NCI-H446 treated with DMSO at 0.1 percent for 48 hours (cell line): ENCODE measurements at regions not wholly inside any gene's neighbourhood (a gene's known extent, or its start where the extent isn't known, plus 50 kb on each side); places are given as distances from the start of the nearest gene placed in this dataset.
"Not testable (repeated sequence)": the region's sequence is repeated elsewhere in the genome, so short reads cannot be mapped to it uniquely, and the experiment has no call there.

Source experiments
- DNase-seq: peaks from one replicate; lab custom pipeline; 2025; lab: John Stamatoyannopoulos, UW

GRCh38 chr11:93032580-93032979 is 63.1 kb downstream of the MTNR1B start:
- DNase-seq = peak; percentile 71

DNA sequence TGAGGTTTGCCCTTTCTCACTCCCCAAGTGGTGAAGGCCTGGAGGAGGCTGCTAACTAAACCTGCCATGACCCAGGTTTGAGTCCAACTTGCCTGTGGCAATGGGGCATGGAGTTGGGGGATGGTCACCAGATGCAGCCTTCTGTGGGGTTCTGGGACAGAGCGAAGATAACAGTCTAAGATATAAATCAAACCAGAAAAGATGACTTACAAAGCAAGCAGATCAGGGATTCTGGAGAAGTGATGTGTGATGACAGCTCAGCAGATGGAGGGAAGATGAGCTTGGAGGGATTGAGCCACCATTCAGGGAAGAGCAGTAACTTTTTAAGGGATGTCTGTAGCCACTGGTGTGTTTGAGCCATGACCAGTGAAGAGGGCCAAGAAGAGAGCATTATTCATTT is 63.6 kb downstream of the MTNR1B start:
- DNase-seq = peak; percentile 57

- no peak for DNase-seq
Measured at GRCh38 chr11:93034031-93034722, 64.7 kb downstream of the MTNR1B start.

DNA sequence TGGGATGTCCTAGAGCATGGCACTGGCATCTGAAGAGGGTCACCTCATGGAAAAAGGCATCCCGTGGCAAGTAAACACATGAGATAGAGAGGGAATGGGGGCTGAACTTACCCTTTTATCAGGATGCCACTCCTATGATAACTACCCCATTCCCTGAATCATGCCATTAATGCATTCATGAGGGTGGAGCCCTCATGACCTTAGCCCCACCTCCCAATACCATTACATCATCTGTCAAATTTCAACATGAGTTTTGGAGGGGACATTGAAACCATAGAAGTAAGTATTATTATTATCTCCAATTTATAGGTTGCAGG is 65.2 kb downstream of the MTNR1B start:
- no peak for DNase-seq

DNA sequence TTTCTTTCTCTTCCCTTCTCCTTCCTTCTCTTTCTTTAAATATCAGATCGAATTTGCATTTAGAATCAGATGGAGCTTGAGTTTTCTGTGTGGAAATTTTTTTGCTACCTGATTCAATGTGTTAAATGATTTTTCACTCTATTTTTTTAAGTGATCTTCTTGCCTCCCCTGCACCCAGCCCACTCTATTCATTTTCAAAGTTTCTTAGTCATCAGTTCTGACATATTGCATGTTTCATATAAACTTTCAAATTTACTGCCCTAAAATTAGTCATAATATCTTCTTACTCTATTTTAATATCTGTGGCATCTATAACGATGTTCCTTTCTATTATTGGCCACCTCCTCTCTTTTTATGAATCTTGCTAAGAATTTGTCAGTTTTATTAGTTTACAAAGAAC is 69.1 kb downstream of the MTNR1B start:
- DNase-seq = no peak

DNA sequence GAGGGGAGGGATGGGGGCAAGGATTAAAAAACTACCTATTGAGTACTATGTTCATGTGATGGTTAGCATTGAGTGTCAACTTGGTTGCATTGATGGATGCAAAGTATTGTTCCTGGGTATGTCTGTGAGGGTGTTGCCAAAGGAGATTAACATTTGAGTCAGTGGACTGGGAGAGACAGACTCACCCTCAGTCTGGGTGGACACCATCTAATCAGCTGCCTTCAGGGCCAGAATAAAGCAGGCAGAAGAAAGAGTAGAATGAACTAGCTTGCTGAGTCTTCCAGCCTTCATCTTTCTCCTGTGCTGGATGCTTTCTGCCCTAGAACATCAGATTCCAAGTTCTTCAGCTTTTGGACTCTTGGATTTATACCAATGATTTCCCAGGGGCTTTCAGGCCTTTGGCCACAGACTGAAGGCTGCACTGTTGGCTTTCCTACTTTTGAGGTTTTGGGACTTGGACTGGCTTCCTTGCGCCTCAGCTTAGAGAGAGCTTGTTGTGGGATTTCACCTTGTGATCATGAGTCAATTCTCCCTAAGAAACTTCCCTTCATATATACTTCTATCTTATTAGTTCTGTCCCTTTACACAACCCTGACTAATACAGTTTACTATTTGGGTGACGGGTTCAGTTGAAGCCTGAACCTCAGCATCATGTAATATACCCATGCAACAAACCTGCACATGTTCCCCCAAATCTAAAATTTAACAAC is 70.2 kb downstream of the MTNR1B start:
- DNase-seq = no peak

DNA sequence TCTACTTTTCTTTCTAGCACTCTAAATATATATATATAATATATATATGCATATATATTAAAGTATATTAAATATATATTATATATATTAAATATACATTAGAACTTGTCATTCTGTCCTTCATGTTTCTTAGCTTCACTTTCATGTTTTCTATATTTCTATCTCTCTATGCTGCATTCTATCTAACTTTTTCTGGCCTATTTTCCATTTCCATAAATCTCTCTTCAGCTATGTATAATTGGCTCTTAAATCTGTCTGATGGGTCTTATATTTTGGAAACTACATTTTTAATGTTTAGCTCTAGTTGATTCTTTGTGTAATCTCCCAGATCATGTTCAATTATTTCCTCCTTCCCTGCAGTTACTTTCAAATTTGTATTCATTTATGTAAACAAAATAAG is 72.2 kb downstream of the MTNR1B start:
- no peak for DNase-seq

DNA sequence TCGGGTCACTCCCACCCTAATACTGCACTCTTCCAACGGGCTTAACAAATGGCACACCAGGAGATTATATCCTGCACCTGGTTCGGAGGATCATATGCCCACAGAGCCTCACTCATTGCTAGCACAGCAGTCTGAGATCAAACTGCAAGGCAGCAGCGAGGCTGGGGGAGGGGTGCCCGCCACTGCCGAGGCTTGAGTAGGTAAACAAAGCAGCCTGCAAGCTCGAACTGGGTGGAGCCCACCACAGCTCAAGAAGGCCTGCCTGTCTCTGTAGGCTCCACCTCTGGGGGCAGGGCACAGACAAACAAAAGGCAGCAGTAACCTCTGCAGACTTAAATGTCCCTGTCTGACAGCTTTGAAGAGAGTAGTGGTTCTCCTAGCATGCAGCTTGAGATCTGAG is 73.7 kb downstream of the MTNR1B start:
- not testable (repeated sequence) for DNase-seq

DNA sequence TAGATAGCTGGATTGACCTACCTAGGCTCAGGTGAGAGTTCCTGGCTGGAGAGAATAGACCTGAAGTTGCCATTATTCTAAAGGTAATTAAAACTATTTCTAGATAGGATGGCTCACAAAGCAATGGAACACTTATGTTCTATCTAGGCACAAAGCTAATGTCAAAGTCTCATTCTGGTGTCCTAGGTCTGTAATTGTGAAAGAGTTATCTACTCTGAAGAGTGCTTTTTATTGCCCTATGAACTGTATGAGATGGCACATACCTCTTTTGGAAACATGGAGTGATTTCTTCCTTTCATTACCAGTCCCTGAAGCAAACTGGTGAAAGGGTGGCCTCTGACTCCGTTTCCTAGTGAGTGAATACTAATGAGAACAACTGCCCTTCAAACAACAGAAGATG is 80.3 kb downstream of the MTNR1B start:
- DNase-seq = no peak

GRCh38 chr11:93051186-93051585 is 81.7 kb downstream of the MTNR1B start:
- no peak for DNase-seq

- no peak for DNase-seq
Measured at GRCh38 chr11:93053864-93054263, 84.4 kb downstream of the MTNR1B start.

DNA sequence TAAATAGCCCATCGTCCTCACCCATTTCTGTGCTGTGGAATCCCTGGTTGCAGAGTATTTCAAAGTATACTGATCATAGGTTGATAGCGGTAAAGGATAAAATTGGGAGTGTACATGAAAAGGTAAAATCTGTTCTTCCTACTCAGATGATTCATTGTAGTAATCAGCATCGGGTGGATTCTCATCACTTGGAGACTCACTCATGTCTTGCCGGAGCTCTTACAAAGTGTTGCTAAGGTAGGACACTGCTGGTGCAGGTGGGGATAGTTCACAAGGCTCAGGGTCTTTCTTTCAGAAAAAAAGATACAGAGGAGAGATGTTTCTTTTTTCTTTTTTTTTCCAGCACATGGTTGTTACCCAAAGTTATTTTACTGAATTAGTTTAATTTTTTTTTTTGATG is 84.8 kb downstream of the MTNR1B start:
- no peak for DNase-seq

DNA sequence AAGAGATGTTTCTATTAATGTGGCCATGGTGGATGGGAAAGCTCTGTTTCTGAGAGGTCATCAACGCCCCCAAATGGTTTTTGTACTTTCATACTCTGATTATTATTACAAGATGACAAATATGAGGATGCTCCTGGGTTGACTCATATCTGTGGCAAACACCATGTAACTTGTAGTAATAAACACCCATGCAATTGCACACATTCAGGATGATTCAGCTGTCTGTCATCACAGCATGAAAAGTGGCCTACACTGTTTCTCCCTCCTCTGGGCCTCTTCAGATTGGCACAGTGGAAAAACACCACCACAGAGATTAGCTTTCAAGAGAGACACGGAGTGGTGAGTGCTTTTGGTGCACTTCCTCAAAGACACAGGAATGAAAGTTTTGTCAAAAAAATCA is 85.4 kb downstream of the MTNR1B start:
- peak; percentile 65 for DNase-seq

DNA sequence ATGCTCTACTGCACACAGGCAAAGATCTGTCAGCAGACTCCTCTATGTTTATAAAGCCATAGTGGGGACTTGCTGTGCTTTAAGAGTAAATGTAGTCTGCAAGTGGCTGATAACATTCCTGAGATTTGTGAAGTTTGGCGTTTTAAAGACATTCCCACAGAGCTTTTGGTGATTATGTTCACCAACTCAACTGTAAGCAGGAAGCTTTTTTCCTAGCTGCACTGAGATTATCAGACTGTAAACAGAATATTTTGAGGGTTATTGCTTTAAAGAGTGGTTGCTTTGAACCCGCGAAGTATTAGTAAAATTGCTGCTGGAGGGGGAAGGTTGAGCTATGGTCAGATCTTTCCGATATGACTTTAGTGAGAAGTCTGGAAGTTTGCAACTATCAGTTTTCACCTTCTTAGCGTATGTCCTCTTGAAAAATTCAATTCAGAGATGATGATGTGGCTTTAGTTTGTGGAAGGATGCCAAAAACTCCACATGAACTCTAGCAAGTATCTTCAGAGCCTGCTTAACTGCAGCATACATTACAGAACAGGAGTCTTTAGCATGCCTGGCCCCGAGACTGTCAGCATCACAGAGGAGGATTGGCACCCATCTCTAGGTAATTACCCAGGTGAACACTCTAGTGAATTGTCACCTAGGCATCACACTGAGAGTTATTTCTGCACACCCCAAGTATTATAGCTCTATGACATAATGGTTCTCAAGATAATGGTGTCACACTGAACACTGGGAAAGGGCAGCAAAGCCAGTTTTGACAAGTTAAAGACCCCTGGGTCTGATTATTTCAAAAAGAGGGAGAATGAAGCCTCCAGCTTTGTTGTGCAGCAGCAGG is 89.9 kb downstream of the MTNR1B start:
- peak; percentile 32 for DNase-seq

DNA sequence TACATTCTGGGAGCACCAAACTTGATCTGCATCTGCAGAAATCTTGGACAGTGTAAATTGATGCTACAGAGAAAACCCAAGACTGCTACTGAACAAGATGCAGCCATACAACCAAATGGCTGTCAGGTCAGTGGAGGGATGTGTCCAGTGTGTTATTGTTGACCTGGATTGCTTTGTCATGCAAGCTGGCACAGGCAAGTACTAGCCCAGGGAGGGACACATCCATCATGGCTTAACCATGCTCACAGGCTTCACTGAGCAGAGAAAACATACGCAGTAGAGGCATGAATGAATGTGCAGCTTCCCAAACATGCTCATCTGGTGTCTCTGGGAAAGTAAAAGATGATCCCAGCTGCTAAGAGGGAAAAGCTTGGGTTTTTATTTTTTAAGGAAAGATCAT is 93.6 kb downstream of the MTNR1B start:
- no peak for DNase-seq

- not testable (repeated sequence) for DNase-seq
Measured at GRCh38 chr11:93065074-93065674, 95.7 kb downstream of the MTNR1B start.

DNA sequence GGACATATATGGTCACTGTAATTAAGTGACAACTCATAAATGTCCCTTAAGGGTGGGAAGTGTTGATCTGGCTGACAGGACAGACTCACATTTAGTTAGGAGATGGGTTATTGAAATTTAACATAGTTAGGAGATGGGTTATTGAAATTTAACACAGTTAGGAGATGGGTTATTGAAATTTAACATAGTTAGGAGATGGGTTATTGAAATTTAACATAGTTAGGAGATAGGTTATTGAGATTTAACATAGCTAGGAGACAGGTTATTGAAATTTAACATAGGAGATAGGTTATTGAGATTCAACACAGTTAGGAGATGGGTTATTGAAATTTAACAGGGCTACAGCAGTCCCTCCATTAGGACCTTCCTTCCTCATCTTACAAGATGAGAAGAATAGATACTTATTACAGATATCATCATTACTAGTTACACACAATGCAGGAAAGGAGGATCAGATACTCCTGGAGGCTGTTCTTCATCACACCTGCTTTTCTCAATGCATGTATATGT is 98.5 kb downstream of the MTNR1B start:
- DNase-seq = no peak

DNA sequence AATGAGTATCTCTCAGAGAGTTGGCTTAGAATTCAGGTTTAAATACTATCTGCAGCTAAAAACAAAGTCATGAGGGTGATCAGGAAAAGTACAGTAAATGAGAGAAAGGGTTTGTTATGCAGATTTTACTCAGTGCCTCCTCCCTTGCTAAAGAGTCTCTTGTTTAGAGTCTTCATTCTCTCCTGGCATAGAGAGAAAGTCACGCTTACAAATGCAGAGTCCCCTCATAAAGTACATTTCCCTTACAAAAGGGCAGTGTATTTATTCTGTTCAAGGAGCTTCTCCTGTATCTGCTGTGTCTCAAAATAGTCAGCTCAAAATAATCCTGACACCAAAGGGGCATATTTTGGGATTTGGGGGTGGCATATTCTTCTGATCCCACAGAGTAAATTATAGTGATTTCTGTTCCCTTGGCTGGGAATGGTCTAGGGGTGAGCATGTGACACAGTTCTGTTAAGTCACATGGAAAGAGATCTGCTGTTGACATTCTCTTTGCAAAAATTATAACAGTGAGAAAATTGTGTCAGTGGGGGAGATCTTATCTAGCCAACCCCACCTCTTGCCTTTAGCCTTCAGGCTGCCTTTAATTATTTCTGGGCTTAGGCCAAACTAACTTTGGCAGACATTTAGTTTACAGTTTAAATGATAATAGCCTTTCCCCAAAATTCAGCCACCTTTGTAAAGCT is 102.9 kb downstream of the MTNR1B start:
- DNase-seq = peak; percentile 32

GRCh38 chr11:93073026-93073425 is 103.6 kb downstream of the MTNR1B start:
- DNase-seq = no peak

DNA sequence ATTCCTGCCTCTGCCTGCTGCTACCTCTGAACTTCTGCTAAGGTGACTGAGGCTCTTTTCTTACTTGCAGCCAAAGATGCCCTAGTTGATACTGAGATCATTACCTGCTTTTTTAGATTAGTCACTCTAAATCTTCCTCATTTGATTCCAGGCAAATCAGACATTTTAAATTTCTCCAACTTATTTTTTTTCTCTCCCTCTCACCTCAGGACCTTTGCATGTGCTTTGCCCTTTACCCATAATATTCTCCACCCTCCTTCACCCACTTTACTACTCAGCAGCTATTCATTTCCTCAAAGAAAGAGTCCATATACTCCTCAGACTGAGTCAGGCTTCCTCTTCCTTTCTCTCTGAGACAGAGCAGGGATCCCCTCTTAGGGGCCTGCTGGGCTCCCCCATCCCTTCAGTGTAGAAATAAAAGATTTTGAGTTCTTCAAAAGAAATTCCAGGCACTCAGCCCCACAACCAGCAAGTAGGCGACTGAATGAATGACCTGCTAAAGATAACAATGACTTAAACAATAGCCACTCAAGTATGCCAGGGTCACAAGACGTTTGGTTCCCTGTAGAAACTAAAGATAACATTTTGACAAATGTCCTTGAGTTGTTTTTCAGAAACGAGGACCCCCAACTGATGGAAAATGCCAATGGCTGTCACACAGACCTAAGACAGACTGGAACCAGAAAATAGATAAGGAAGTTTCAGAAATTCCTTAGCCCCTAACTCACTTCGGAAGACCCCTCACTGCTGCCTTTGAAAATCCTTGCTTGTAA is 104.2 kb downstream of the MTNR1B start:
- no peak for DNase-seq

GRCh38 chr11:93074352-93074751 is 104.9 kb downstream of the MTNR1B start:
- DNase-seq = no peak
